ENCODE measurements at regions not wholly inside any gene's neighbourhood (a gene's known extent, or its start where the extent isn't known, plus 50 kb on each side); places are given as distances from the start of the nearest gene placed in this dataset.

- H4K20me1 ChIP-seq (ENCODE audit: insufficient read depth, low read length) = no peaks in the 10 kb centered on the region
- H3K79me2 ChIP-seq (ENCODE audit: low read length) = no peaks in the 10 kb centered on the region
- no peak overlapping the region for H3K9ac ChIP-seq (ENCODE audit: low read length)
- no peak overlapping the region for H3K4me3 ChIP-seq (ENCODE audit: low read length)
- no peaks in the 10 kb centered on the region for H3K27me3 ChIP-seq (replicated peaks; ENCODE audit: insufficient read depth, low read length)
- no peak for DNase-seq
- no peak overlapping the region for H3K27ac ChIP-seq (ENCODE audit: low read length)
- no peak overlapping the region for H2AFZ ChIP-seq (ENCODE audit: low read length)
- H3K4me1 ChIP-seq (ENCODE audit: low read length) = no peaks in the 10 kb centered on the region
- no peak overlapping the region for H3K4me2 ChIP-seq (ENCODE audit: low read depth, low read length)
- TF ChIP-seq EZH2 (optimal IDR thresholded peaks at IDR 0.05; ENCODE audit: low read depth, low read length) = no peak
- no peak for TF ChIP-seq EZH2phosphoT487 (IDR thresholded peaks at IDR 0.05; ENCODE audit: low read length)
- no peak for TF ChIP-seq CTCF (IDR thresholded peaks at IDR 0.05; ENCODE audit: low read length)
- no peaks in the 10 kb centered on the region for H3K9me3 ChIP-seq (replicated peaks; ENCODE audit: insufficient read depth, low read length)
- H3F3A ChIP-seq (ENCODE audit: insufficient read depth, low read length) = no peaks in the 10 kb centered on the region
- no peaks in the 10 kb centered on the region for H3K9me2 ChIP-seq (replicated peaks; ENCODE audit: insufficient read depth, low read length)
- H3K36me3 ChIP-seq (replicated peaks; ENCODE audit: insufficient read depth, low read length) = no peaks in the 10 kb centered on the region
Measured at GRCh38 chr1:88433556-88433955, 250.5 kb upstream of the PKN2 start.

DNA sequence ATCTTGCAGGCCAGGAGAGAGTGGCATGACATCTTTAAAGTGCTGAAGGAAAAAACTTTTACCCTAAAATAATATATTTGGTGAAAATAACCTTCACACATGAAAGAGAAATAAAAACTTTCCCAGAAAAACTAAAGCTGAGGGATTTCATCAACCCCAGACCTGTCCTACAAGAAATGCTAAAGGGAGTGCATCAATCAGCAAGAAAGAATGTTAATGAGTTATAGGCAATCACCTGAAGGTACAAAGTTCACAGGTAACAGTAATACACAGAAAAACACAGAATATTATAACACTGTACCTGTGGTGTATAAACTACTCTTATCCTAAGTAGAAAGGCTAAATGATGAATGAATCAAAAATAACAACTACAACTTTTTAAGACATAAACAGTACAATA is 249.2 kb upstream of the PKN2 start:
- H3K79me2 ChIP-seq (ENCODE audit: low read length) = no peaks in the 10 kb centered on the region

GRCh38 chr1:88441022-88441421 is 243.1 kb upstream of the PKN2 start:
- Histone ChIP-seq H3K9ac (ENCODE audit: low read length) (no peak overlapping the region), H3K27me3 (replicated peaks; ENCODE audit: insufficient read depth, low read length) (no peaks in the 10 kb centered on the region), H3K4me1 (ENCODE audit: low read length) (no peaks in the 10 kb centered on the region), H3K27ac (ENCODE audit: low read length) (no peak overlapping the region), H3K9me3 (replicated peaks; ENCODE audit: insufficient read depth, low read length) (no peaks in the 10 kb centered on the region), H3K4me3 (ENCODE audit: low read length) (no peak overlapping the region), H3K9me2 (replicated peaks; ENCODE audit: insufficient read depth, low read length) (no peaks in the 10 kb centered on the region), H3K4me2 (ENCODE audit: low read depth, low read length) (no peak overlapping the region), H3K36me3 (replicated peaks; ENCODE audit: insufficient read depth, low read length) (no peaks in the 10 kb centered on the region), H3K79me2 (ENCODE audit: low read length) (no peaks in the 10 kb centered on the region), H2AFZ (ENCODE audit: low read length) (no peak overlapping the region), H3F3A (ENCODE audit: insufficient read depth, low read length) (no peaks in the 10 kb centered on the region), H4K20me1 (ENCODE audit: insufficient read depth, low read length) (no peaks in the 10 kb centered on the region)
- TF ChIP-seq CTCF (IDR thresholded peaks at IDR 0.05; ENCODE audit: low read length) = no peak
- no peak for TF ChIP-seq EZH2phosphoT487 (IDR thresholded peaks at IDR 0.05; ENCODE audit: low read length)
- no peak for TF ChIP-seq EZH2 (optimal IDR thresholded peaks at IDR 0.05; ENCODE audit: low read depth, low read length)
- no peak for DNase-seq

More for the DNA sequence above, 249.2 kb upstream of the PKN2 start:
- no peaks in the 10 kb centered on the region for H3K36me3 ChIP-seq (replicated peaks; ENCODE audit: insufficient read depth, low read length)
- no peaks in the 10 kb centered on the region for H3K4me1 ChIP-seq (ENCODE audit: low read length)
- no peak for DNase-seq
- H3K9me2 ChIP-seq (replicated peaks; ENCODE audit: insufficient read depth, low read length) = no peaks in the 10 kb centered on the region
- no peaks in the 10 kb centered on the region for H4K20me1 ChIP-seq (ENCODE audit: insufficient read depth, low read length)
- no peak overlapping the region for H3K4me3 ChIP-seq (ENCODE audit: low read length)
- TF ChIP-seq CTCF (IDR thresholded peaks at IDR 0.05; ENCODE audit: low read length) (no peak), EZH2phosphoT487 (IDR thresholded peaks at IDR 0.05; ENCODE audit: low read length) (no peak), EZH2 (optimal IDR thresholded peaks at IDR 0.05; ENCODE audit: low read depth, low read length) (no peak)
- H3K9ac ChIP-seq (ENCODE audit: low read length) = no peak overlapping the region
- H3K27me3 ChIP-seq (replicated peaks; ENCODE audit: insufficient read depth, low read length) = no peaks in the 10 kb centered on the region
- no peaks in the 10 kb centered on the region for H3F3A ChIP-seq (ENCODE audit: insufficient read depth, low read length)
- no peaks in the 10 kb centered on the region for H3K9me3 ChIP-seq (replicated peaks; ENCODE audit: insufficient read depth, low read length)
- H3K27ac ChIP-seq (ENCODE audit: low read length) = no peak overlapping the region
- no peak overlapping the region for H3K4me2 ChIP-seq (ENCODE audit: low read depth, low read length)
- no peak overlapping the region for H2AFZ ChIP-seq (ENCODE audit: low read length)
